ENCODE measurements at regions not wholly inside any gene's neighbourhood (a gene's known extent, or its start where the extent isn't known, plus 50 kb on each side); places are given as distances from the start of the nearest gene placed in this dataset.
"Not testable (repeated sequence)": the region's sequence is repeated elsewhere in the genome, so short reads cannot be mapped to it uniquely, and the experiment has no call there.

DNA sequence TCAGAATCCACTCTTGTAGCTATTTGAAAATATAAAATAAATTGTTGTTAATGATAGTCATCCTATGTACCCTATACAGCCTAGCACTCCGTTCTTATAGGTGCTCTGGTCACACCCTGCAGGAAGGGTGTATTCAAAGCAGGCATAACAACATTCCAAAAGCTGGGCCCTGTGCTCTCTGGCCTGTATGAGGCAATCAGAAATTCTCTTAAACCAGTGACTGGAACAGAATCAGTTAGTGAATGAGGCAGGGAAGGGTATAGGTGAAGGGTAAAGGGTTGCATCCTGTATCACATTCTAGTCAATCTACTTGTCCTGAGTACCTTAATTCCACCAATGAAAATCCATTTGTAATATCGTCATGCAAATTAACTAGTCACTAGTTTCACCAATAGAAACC is 154.5 kb upstream of the ZNF217 start:
- no peak for DNase-seq (ENCODE audit: low read depth in 2 of 2)

DNA sequence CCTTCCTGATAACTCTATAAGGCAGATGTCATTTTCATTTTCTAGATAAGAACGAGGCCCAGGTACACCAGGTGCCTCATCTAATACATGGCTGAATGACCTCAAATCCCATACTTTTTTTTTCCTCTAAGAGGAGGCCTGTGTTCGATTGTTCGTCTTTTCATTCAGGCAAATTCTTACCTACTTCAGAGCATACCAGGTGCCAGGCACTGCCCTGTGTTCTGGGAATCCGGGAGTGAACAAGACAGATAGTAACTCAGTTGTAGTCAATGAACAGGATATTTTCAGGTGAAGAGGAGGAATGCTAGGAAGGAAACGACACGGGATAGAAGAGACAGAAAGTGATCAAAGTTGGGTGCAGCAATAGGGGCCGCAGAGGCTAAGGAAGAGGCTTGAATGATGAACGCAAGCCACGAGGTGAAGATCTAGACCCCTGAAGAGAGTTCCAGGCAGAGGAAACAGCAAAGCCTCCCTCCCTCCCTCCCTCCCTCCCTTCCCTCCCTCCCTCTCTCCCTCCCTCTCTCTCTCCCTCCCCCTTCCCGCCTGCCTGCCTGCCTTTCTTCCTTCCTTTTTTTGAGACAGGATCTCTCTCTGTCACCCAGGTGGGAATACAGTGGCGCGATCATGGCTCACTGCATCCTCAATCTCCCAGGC is 150.1 kb upstream of the ZNF217 start:
- DNase-seq (ENCODE audit: low read depth in 2 of 2) = no peak

DNA sequence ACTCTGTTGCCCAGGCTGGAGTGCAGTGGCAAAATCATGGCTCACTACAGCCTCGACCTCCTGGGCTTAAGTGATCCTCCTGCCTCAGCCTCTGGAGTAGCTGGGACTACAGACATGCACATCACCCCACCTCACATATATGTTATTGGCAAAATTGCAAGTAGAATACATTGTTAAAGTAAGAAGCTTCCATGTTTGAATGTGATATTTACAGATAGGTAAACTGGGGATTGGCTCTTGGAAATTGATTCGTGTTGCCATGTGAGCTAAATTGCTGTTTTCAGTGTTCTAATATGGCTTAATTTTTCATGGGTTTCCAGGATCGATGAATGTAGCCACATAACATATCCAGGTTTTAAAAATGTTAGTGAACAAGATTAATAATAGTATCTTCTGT is 149.0 kb upstream of the ZNF217 start:
- DNase-seq (ENCODE audit: low read depth in 2 of 2) = no peak

DNA sequence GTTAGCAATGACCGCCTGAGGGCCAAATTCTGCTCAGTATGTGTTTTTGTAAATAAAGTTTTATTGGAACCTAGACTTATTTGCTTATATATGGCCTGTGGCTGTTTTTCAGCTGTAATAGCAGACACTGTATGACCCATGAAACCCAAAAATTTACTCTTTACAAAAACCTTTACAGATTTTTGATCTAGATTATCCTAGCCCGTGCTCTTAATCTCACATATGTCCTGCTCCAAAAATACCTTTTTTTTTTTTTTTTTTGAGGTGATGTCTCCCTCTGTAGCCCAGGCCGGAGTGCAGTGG is 148.0 kb upstream of the ZNF217 start:
- no peak for DNase-seq (ENCODE audit: low read depth in 2 of 2)

DNA sequence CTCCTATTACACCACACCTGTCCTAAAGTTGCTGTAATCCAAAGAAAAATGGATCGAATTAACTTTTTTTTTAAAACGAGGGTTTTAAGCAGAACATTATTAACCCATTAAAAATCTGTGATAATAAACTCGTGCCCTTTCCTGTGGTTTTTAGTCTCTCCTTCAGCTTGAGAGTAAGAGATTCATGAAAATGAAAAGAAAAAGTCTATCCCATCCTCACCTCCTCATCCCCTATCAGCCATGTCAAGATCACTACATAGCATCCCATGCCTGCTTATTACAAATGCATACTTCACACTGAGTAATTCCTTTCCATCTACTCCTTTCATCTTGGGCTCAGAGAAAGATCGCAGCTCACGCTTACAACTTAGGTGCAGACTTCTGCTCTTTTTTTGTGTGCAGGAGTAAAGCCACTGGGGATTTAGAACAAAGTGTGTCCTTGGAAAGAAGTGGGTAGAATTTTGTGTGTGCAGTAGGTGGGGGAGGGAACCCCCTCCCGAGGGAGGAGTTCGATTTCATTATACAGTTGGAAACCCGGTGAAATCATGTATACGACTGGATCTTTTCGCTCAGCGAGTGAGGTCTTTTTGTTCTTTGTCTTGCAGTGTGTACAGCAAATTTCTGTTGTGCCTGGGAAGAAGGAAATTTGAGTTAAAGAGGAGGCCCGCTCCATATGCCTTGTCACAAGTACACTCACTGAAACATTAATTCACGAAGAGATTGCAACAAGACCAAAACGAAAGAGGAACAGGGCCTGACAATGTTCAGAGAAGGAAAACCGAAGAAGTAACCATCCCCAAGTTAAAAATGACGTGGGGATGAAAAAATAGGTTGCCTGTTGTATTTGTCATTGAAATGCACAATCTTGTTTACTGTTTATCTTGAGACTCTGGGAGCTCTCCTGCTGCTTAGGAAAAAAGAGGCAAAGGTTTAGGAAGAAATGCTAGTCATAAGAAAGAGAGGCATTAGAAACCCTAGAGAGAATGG is 146.5 kb upstream of the ZNF217 start:
- DNase-seq (ENCODE audit: low read depth in 2 of 2) = no peak

DNA sequence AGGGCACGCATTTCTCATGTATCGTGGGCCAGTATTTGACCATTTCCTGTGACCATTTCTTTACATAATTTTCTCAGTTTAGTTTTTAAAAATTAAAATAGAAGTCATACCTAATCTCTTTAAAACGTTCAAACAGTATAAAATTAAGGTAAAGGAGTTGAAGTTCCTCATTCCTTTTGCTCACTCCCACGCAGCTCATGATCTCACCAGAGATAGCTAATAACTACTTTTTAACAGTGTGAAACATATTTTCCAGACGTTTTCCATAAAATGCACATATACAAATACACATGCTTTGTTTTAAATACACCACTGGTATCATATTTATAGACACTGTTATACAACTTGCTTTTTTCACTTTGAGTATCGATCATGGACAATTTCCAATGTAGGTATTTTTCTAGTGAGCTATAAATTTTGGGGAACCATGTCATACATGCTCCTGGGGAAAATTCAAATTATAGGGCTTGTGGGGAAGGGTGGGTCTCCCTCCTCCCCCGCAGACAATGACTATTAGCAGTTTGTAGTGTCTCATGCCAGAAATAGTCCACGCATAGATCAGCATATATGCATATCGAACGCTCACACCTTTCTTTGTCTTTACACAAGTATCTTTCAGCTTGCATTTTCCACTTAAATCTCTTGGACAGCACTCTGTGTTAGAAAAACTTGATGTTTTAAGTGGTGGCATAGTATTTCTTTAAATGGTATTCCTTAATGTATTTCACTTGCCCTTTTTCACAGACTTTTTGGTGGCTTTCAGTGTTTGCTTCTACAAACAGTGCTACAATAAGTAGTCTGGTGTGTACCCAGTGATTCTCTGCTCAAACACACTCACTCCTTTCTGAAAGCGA is 145.5 kb upstream of the ZNF217 start:
- DNase-seq (ENCODE audit: low read depth in 2 of 2) = no peak

DNA sequence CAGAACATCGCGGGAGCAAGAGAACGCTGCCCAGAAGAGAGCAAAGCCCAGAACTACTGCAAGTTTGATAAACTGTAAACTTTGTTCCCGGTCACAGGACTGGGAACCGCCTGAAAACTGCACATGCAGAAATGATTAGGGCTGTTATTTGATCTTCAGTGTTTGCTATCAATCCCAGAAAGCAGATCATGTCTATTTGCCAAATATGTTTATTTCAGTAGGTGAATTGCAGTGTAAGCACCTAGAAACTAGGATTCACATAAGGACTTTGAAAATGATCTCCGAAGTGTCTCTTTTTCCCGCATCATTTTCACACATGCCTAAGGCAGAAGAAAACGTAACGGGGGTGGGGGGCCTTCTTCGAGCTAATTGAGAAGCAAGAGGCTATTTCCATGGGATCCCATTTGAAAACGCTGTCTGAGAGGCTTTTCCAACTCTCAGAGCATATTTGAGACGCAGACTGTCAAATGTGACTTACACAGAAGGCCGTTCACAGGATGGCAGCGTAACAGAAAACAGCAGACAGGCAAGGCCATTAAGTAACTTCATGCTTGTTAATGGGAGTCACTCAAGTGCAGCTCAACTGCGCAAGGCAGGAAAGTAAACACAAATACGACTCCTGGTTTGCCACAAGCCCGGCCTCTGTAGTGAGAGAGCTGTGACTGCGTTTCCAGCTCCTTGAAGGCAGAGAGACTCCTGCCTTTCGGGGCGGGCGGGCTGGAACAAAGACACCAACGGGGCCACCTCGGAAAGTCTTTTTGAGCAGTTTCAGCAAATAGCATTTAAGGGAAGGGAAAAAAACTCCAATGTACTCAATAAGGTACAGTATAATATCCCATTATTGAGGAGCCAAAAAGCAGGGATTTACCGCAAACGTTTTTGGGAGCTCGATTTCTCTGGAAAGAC is 144.7 kb upstream of the ZNF217 start:
- no peak for DNase-seq (ENCODE audit: low read depth in 2 of 2)

DNA sequence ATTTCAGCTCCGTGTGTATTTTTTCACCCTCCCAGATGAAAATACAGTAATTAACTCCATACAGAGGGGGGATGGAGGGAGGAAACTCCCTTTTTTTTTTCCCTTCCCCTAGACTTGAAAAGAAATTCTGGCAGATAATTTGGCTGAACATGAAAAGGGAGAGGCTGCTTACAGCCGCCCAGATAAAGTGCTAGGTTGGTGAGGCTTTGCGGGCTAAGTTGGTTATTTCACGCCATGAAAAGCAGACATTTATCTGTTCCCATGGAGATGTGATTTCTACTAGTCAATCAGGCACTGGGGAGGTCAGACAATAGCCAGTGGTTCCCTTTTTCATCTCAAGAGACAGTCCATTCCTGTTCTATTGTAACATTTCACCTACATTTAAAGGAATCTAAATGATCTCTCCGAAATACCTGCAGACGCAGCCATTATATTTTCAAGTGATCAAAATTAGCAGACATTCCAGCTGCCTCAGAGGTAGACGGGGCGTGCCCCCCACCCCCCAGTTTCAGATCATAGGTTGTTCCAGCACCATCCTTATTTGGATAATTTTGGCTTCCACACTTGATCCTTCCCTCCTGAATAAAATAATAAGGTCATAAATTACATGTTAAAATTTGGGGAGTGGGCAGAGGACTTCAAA is 143.9 kb upstream of the ZNF217 start:
- no peak for DNase-seq (ENCODE audit: low read depth in 2 of 2)

DNA sequence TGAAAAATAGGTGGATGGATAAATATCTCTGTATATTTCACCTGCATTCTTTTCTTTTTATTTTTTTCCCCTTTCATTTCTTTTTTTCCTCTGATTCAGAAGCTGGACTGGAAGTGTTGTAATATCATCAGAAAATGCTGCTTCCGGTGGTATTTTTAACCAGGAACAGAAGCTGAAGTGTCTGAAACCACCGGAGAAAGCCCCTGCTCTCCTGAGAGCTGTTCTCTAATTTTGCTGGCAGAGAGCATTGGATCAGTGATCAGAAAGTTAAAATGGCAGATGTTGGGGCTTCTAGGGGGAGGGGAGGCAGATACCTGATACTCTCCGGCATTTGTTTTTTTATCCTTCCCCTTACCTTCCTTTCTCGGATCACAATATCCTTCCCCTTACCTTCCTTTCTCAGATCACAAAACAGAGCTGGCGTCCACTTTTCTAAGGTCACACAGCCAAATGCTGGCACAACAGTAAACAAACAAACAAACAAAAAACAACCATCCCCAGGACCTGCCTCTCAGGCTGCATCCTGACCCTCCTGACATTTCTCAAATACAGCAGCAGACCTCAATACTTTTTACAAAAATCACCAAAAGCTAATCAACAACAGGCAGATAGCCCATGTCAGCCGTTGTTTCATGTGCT is 143.2 kb upstream of the ZNF217 start:
- no peak for DNase-seq (ENCODE audit: low read depth in 2 of 2)

DNA sequence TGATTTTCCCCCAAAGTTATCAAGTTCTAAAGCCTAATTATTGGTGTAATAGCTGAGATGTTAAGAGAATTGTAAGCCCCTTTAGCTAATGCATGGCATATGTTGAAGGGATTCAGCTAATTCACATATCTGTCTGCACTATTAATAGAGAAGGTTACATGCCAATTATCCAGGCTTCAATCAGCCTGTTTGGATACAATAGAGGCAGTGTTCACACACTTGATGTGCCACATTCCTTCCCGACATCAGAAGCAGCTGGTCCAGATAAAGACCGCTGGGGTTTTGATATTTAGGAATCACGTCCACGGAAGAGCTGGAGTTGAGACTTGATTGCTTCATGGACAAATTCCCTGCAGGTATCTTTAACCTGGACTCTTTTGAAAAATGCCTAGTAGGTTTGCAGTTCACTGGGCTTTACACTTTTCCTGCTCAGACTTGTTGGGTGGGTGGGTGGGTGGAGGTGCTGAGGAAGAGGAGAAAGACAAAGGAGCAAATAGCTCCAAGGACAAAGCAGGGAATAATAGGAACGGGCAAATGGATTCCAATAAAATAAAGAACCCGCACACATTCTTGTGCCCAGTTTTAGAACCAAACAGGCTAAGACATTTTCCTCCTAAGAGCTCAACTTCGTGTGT is 142.6 kb upstream of the ZNF217 start:
- DNase-seq (ENCODE audit: low read depth in 2 of 2) = no peak

DNA sequence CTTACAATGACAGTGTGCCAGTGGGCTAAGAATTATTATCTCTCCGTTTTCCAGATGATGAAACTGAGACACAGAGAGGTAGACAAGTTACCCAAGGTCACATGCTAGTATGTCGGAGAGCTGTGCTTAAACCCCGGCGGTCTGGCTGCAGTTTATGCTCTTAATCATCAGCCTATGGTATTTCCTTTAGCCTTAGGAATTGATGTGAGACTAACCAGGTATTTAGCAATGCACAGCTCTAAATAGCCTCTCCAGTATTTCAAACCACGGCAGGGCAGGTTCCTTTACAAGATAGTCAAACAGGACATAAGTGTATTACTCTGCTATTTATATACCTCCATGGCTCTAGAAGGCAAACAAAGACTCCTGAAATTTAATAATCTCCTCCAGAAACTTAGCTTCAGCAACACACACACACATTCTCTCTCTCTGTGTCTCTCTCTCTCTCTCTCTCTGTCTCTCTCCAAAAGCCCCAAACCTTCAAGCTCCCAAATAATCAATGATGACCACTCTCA is 142.0 kb upstream of the ZNF217 start:
- no peak for DNase-seq (ENCODE audit: low read depth in 2 of 2)

DNA sequence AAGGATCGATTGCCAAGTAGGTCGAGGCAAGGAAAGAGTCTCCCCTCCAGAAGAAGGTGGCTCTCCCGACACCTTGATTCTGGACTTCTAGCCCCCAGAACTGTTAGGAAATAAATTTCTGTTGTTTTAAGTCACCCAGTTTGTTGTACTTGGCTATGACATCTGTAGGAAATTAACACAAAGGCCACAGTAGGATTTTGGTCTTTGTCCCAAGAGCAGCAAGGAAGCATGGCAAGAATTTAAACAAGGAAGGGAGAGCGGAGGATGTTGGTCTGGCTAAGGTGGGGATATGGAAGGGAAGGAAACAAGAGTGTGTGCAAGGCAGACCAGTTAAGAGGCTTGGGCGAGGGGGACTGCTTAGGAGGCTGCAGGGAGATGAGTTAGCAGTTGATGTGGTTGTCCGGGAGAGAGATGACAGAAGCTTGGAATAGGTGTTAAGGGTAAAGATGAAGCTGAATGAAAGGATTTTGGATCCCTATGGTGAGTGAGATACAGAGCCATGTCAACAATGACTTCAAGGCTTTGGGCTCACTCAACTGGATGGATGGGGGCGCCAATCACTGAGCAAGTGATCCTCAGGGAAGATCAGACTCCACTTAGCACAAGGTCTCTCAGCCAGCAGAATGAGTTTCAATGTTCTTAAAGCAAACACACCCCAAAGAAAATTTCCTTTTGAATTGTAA is 140.5 kb upstream of the ZNF217 start:
- DNase-seq (ENCODE audit: low read depth in 2 of 2) = no peak

DNA sequence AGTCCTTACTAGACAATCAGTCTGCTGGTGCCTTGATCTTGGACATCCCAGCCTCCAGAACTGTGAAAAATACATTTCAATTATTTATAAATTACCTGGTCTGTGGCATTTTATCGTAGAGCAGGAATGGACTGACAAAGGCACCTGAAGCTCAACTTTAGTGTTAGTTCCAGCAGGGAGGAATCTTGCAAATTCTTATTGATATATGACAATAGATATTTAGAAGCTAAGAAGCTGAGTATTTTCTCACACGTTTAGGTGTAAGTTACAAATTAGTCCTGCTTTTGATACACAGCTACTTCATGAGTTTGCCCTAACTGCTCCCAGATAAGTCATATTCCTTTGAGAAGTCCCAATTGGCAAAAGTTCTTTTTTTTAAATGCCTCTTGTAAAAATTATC is 138.0 kb upstream of the ZNF217 start:
- no peak for DNase-seq (ENCODE audit: low read depth in 2 of 2)

DNA sequence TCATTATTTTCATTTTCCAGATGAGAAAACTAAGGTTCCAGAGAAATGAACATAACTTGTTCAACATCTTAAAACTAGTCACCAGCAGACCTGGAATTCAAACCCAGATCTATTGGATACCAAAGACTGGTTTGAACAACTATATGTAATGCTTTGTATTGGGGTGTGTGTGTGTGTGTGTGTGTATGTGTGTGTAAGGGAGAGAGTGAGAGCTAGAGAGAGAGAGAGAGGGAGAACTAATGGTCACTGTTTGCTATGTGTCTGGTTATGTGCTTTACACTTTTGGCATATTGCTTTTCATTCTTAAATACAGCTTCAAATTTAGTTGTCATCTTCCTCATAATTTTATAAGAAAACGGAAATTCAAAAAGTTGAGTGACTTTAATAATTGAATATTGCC is 134.7 kb upstream of the ZNF217 start:
- DNase-seq (ENCODE audit: low read depth in 2 of 2) = no peak

DNA sequence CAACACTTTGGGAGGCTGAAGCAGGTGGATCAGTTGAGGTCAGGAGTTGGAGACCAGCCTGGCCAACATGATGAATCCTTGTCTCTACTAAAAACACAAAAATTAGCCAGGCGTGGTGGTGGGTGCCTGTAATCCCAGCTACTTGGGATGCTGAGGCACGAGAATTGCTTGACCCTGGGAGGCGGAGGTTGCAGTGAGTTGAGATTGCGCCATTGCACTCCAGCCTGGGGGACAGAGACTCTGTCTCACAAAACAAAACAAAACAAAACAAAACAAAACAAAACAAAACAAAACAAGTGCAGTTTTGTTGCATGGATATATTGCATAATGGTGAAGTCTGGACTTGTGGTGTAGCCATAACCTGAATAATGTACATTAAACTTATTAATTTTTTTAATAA is 133.6 kb upstream of the ZNF217 start:
- not testable (repeated sequence) for DNase-seq (ENCODE audit: low read depth in 2 of 2)

DNA sequence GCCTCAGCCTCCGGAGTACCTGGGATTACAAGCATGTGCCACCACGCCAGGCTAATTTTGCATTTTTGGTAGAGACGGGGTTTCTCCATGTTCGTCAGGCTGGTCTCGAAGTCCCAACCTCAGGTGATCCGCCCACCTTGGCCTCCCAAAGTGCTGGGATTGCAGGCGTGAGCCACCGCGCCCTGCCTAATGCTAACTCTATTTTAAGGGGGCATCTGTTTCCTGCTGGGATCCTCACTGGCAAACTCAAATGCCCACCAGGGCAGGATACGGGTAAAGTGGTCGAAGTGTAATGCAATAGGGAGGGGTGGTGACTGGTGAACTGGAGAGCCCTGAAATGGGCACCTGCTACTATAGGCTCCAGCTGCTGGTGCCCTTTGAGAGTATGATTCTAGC is 131.9 kb upstream of the ZNF217 start:
- DNase-seq (ENCODE audit: low read depth in 2 of 2) = no peak

DNA sequence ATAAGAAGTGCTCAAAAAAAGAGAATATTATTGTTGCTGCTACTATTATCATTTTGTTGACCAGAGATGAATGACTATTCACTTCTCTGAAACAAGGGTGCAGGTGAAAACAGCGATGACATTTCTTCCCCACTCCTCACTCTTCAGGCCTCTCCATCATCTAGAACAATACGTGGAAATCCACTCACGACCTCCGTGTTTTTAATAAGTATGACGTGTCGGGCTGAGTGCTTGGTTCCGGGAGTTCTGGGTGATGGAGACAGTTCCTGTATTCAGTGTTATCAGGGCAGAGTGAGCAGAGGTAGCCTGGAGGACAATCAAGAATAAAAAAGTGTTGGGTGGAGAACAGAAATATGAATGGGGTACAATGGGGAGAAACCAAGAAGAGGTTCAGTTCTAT is 130.0 kb upstream of the ZNF217 start:
- no peak for DNase-seq (ENCODE audit: low read depth in 2 of 2)

DNA sequence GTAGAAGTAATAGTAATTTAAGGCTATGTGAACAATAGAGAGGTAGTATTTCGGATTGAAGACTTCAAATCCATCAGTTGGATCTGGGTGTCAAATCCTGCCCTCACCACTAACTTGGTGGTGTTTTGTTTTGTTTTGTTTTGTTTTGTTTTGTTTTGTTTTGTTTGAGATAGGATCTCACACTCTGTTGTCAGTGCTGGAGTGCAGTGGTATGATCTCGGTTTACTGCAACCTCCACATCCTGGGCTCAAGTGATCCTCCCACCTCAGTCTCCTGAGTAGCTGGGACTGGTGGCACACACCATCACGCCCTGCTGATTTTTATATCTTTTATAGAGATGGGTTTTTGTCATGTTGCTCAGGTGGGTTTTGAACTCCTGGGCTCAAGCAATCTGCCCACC is 129.4 kb upstream of the ZNF217 start:
- no peak for DNase-seq (ENCODE audit: low read depth in 2 of 2)

DNA sequence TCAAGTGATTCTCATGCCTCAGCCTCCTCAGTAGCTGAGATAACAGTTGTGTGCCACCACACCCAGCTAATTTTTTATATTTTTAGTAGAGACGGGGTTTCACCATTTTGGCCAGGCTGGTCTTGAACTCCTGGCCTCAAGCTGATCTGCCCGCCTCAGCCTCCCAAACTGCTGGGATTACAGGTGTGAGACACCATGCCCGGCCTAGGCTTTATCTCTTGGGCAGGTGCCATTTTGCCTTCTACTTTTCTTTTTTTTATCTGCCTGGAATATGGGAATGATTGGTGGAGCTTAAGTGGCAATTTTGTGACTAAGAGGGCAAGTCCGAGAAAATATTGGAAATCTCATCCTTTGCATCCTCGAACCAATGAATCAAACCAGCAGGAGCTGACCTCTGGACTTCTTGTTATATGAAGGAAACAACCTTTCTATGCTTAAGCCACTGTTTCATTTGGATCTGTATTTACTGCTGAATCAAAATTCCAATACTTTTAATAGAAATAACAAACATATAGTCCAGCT is 128.9 kb upstream of the ZNF217 start:
- DNase-seq (ENCODE audit: low read depth in 2 of 2) = no peak
